ENCODE measurements at regions not wholly inside any gene's neighbourhood (a gene's known extent, or its start where the extent isn't known, plus 50 kb on each side); places are given as distances from the start of the nearest gene placed in this dataset.

- Histone ChIP-seq H3K4me3 (IDR thresholded peaks at IDR 0.05; ENCODE audit: insufficient read depth, low read depth, low read length) (no peak overlapping the region), H3K4me1 (ENCODE audit: low read depth, poor library complexity, severe bottlenecking) (no peaks in the 10 kb centered on the region), H3K9ac (no peak overlapping the region), H2AFZ (ENCODE audit: low read depth) (no peak overlapping the region), H3K79me2 (ENCODE audit: insufficient read depth, low read depth) (no peaks in the 10 kb centered on the region), H3K4me2 (no peak overlapping the region), H3K27ac (no peak overlapping the region), H3K27me3 (ENCODE audit: insufficient read depth, low read depth) (no peaks in the 10 kb centered on the region), H3K36me3 (ENCODE audit: insufficient read depth) (no peaks in the 10 kb centered on the region), H4K20me1 (ENCODE audit: insufficient read depth) (no peaks in the 10 kb centered on the region)
- no peak for TF ChIP-seq CTCF (conservative IDR thresholded peaks at IDR 0.05; ENCODE audit: low read depth, low read length)
These were observed 279.8 kb upstream of the POU5F2 start for GRCh38 chr5:94021246-94021645.

DNA sequence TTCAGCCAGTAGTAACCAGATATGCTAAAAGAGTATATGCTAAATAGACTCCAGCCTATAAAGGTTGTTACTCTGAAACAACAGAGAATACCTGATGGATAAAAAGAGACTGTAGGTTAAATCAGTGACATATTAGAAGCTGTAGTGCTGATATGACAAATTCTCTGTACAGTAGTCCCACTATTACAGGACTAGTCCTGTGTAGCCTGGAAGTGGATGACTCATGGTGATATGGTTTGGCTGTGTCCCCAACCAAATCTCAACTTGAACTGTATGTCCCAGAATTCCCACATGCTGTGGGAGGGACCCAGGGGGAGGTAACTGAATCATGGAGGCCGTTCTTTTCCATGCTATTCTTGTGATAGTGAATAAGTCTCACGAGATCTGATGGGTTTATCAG lies 276.2 kb upstream of the POU5F2 start:
- H2AFZ ChIP-seq (ENCODE audit: low read depth), result no peak overlapping the region
- TF ChIP-seq CTCF (conservative IDR thresholded peaks at IDR 0.05; ENCODE audit: low read depth, low read length), result no peak
- H3K27ac ChIP-seq, result no peak overlapping the region
- no peaks in the 10 kb centered on the region for H3K79me2 ChIP-seq (ENCODE audit: insufficient read depth, low read depth)
- no peaks in the 10 kb centered on the region for H3K27me3 ChIP-seq (ENCODE audit: insufficient read depth, low read depth)
- H3K9ac ChIP-seq, result no peak overlapping the region
- no peak overlapping the region for H3K4me3 ChIP-seq (IDR thresholded peaks at IDR 0.05; ENCODE audit: insufficient read depth, low read depth, low read length)
- H3K4me2 ChIP-seq, result no peak overlapping the region
- no peaks in the 10 kb centered on the region for H4K20me1 ChIP-seq (ENCODE audit: insufficient read depth)
- H3K36me3 ChIP-seq (ENCODE audit: insufficient read depth), result no peaks in the 10 kb centered on the region
- no peaks in the 10 kb centered on the region for H3K4me1 ChIP-seq (ENCODE audit: low read depth, poor library complexity, severe bottlenecking)

DNA sequence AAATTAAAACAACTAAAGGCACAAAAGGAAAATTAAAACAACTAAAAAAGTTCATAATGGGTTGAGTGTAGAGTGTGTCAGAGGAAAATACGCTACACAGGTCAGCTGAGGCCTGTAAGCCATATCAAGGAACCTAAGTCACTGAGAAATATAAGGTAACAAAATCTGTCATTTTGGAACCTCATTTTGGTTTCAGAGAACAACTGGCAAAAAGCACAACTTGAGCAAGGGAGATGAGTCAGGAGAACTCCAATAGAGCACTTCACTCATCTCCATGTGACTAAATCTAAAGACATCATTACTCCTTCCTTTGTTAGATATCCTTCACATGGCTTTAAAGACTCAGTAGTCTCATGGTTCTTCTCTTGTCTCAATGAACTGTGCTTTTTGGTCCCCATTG lies 269.4 kb upstream of the POU5F2 start:
- Histone ChIP-seq H3K4me2 (no peak overlapping the region), H3K36me3 (ENCODE audit: insufficient read depth) (no peaks in the 10 kb centered on the region), H3K9ac (no peak overlapping the region), H3K27me3 (ENCODE audit: insufficient read depth, low read depth) (no peaks in the 10 kb centered on the region), H3K4me1 (ENCODE audit: low read depth, poor library complexity, severe bottlenecking) (no peaks in the 10 kb centered on the region), H4K20me1 (ENCODE audit: insufficient read depth) (no peaks in the 10 kb centered on the region), H3K79me2 (ENCODE audit: insufficient read depth, low read depth) (no peaks in the 10 kb centered on the region), H2AFZ (ENCODE audit: low read depth) (no peak overlapping the region), H3K4me3 (IDR thresholded peaks at IDR 0.05; ENCODE audit: insufficient read depth, low read depth, low read length) (no peak overlapping the region), H3K27ac (no peak overlapping the region)
- TF ChIP-seq CTCF (conservative IDR thresholded peaks at IDR 0.05; ENCODE audit: low read depth, low read length), result no peak

DNA sequence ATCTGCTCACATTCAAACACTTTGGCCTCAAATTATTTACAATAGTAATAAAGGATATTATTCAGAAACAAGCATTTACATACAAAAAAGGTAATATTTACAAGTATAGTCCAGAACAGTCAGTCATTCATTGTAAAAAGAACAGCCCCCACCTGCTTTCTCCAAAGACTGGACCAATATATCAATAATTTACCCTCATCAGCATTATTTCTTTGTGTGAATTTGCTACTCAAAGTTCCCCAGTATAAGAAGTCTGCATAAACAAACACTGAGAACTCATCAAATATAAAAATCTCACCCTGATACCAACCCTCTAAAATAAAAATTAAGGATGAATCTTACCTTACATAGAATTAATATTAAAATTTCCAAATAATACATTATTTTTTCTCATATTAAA lies 267.8 kb upstream of the POU5F2 start:
- no peak for TF ChIP-seq CTCF (conservative IDR thresholded peaks at IDR 0.05; ENCODE audit: low read depth, low read length)
- H3K9ac ChIP-seq, result no peak overlapping the region

More for the DNA sequence above, 267.8 kb upstream of the POU5F2 start:
- H3K4me3 ChIP-seq (IDR thresholded peaks at IDR 0.05; ENCODE audit: insufficient read depth, low read depth, low read length), result no peak overlapping the region
- H4K20me1 ChIP-seq (ENCODE audit: insufficient read depth), result no peaks in the 10 kb centered on the region
- H3K4me2 ChIP-seq, result no peak overlapping the region
- H3K4me1 ChIP-seq (ENCODE audit: low read depth, poor library complexity, severe bottlenecking), result no peaks in the 10 kb centered on the region
- no peaks in the 10 kb centered on the region for H3K79me2 ChIP-seq (ENCODE audit: insufficient read depth, low read depth)
- H3K36me3 ChIP-seq (ENCODE audit: insufficient read depth), result no peaks in the 10 kb centered on the region
- H3K27me3 ChIP-seq (ENCODE audit: insufficient read depth, low read depth), result no peaks in the 10 kb centered on the region
- H3K27ac ChIP-seq, result no peak overlapping the region
- H2AFZ ChIP-seq (ENCODE audit: low read depth), result no peak overlapping the region
